ENCODE measurements at regions not wholly inside any gene's neighbourhood (a gene's known extent, or its start where the extent isn't known, plus 50 kb on each side); places are given as distances from the start of the nearest gene placed in this dataset.

- peak; percentile 80 for TF ChIP-seq CTCF (conservative IDR thresholded peaks at IDR 0.05)
- TF ChIP-seq EZH2 (IDR thresholded peaks at IDR 0.05; ENCODE audit: low read depth), result no peak
Measured at GRCh38 chr13:79973533-79973963, 367.4 kb downstream of the SPRY2 start.
